Choroid plexus epithelial cell (primary cell): ENCODE measurements at regions not wholly inside any gene's neighbourhood (a gene's known extent, or its start where the extent isn't known, plus 50 kb on each side); places are given as distances from the start of the nearest gene placed in this dataset.

Experiments used
- DNase-seq: peaks from one replicate; pipeline ENCODE4 v3.0.0-alpha.2; 2010; ENCODE audit warnings: low read depth
- H3K4me3 ChIP-seq: 2 replicates; pipeline ENCODE4 v1.5.1; 2011; ENCODE audit warnings: low read depth, mild to moderate bottlenecking, control low read depth, low read length, moderate library complexity
- CTCF ChIP-seq: conservative IDR thresholded peaks from 2 replicates; pipeline ENCODE4 v1.5.1; 2011; ENCODE audit warnings: low read depth, mild to moderate bottlenecking, control low read depth, inconsistent platforms, low read length, moderate library complexity

GRCh38 chr11:8777907-8778767 is 95.5 kb downstream of the RPL27A start:
- DNase-seq, result peak; percentile 50
- no peak overlapping the region for H3K4me3 ChIP-seq
- no peak for TF ChIP-seq CTCF

GRCh38 chr11:8779107-8779506 is 96.5 kb downstream of the RPL27A start:
- TF ChIP-seq CTCF, result no peak
- no peak for DNase-seq
- H3K4me3 ChIP-seq, result no peak overlapping the region

GRCh38 chr11:8779732-8780131 is 97.1 kb downstream of the RPL27A start:
- DNase-seq, result no peak
- no peak for TF ChIP-seq CTCF
- no peak overlapping the region for H3K4me3 ChIP-seq

- DNase-seq, result no peak
- TF ChIP-seq CTCF, result no peak
These were observed 102.4 kb downstream of the RPL27A start for GRCh38 chr11:8784954-8785353.

GRCh38 chr11:8785457-8785856 is 102.9 kb downstream of the RPL27A start:
- H3K4me3 ChIP-seq, result no peak overlapping the region
- no peak for DNase-seq
- TF ChIP-seq CTCF, result no peak

More at GRCh38 chr11:8784954-8785353, 102.4 kb downstream of the RPL27A start:
- no peak overlapping the region for H3K4me3 ChIP-seq

GRCh38 chr11:8785998-8786397 is 103.4 kb downstream of the RPL27A start:
- TF ChIP-seq CTCF, result no peak
- DNase-seq, result no peak
- no peak overlapping the region for H3K4me3 ChIP-seq

- peak; percentile 51 for TF ChIP-seq CTCF
- no peak overlapping the region for H3K4me3 ChIP-seq
- DNase-seq, result peak; percentile 70
These were observed 104.3 kb downstream of the RPL27A start for GRCh38 chr11:8786933-8787332.
